UCSD-AML1 (cell line): ENCODE measurements at regions not wholly inside any gene's neighbourhood (a gene's known extent, or its start where the extent isn't known, plus 50 kb on each side); places are given as distances from the start of the nearest gene placed in this dataset.

Experiments
- DNase-seq: peaks from one replicate; lab custom pipeline; 2025; ENCODE audit not compliant: unreplicated experiment; lab: John Stamatoyannopoulos, UW

DNA sequence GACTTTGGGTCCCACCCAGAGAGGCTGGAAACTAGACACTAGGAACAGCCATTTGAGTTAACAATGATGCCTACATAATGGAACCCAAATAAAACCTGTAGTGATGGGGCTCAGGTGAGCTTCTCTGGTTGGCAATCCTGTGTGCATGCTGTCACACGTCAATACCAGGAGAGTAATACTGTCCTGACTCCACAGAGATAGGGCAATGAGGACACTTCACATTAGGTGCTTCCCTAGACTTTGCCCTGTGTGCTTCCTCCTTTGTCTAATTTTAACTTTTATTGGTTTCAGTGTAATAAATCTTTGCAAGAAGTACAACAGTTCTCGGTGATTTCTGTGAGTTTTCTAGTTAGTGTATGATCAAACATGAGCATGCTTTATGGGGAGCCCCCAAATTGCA lies 281.8 kb upstream of the ARRDC4 start:
- DNase-seq = no peak

GRCh38 chr15:97679106-97679688 lies 281.3 kb upstream of the ARRDC4 start:
- no peak for DNase-seq

- no peak for DNase-seq
These were observed 279.8 kb upstream of the ARRDC4 start for GRCh38 chr15:97680606-97681220.

DNA sequence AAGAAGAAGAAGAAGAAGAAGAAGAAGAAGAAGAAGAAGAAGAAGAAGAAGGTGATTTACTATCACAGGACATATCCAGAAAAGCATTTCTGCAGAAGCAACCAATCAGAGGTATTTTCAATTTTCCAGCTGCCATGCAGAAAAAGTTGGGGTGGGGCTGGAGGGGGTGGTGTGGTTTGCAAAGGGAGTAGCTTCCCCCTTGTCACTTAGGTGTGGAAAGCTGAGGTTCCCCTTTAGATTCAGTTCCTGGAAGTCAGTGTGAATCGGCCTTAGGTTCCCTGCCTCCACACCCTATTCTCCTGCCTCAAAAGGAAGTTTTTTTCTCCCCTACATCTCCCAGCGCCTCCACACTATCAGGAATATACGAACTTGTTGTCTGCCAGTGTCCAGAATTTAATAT lies 276.7 kb upstream of the ARRDC4 start:
- peak; percentile 35 for DNase-seq

- peak; percentile 46 for DNase-seq
These were observed 276.3 kb upstream of the ARRDC4 start for GRCh38 chr15:97684249-97684648.

DNA sequence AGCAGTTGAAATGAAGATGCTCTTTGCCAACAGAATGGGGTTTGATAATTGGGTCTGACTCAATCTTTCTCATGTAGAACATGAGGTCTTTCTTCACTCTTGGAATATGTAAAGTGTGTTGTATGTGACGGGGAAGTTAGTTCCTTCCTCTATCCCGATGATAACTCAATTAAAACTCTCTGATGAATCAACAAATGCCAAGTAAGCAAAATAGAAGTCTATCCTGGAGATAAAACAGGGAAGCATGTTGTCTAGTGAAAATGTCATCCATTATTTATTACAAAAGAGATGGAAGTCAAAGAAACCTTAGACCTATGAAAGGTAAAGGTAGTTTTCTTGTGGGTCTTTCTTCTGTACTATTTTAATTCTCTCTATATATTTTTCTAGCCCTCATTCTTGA lies 274.2 kb upstream of the ARRDC4 start:
- DNase-seq = no peak

DNA sequence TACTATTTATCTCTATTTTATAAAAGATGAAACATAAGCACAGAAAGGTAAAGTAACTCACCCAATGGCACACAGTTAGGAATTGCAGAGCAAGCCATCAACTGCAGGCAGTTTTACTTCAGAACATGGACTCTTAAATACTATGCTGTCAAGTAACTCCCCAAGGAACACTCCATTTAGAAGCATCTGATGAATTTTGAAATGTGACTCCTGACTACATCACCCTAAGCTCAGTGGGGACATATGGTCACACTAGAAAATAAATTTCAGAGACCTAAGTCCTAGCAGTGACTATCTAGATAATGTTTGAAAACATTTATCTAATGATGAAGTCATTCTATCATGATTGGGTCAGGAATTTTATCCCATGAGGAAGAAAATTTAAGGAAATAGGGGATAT lies 272.8 kb upstream of the ARRDC4 start:
- no peak for DNase-seq

- no peak for DNase-seq
These were observed 272.3 kb upstream of the ARRDC4 start for GRCh38 chr15:97688177-97688576.

DNA sequence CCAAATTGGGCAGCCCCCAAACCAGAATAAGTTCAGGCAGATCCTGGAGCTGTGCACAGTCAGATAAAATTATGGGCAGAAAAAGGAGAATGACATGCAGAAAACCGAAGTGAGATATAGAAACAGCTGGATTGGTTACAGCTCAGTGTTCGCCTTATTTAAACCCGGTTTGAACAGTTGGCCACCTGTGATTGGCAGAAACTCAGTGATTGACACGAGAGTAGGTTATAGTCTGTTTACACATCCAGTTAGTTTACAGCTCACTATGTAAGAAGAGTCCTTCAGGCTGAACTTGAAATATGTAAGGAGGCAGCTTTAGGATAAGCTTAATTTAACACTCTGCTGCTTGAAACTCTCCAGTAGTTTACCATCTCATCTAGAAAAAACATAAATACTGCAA lies 271.6 kb upstream of the ARRDC4 start:
- DNase-seq = no peak

GRCh38 chr15:97691078-97691477 lies 269.4 kb upstream of the ARRDC4 start:
- DNase-seq = no peak

DNA sequence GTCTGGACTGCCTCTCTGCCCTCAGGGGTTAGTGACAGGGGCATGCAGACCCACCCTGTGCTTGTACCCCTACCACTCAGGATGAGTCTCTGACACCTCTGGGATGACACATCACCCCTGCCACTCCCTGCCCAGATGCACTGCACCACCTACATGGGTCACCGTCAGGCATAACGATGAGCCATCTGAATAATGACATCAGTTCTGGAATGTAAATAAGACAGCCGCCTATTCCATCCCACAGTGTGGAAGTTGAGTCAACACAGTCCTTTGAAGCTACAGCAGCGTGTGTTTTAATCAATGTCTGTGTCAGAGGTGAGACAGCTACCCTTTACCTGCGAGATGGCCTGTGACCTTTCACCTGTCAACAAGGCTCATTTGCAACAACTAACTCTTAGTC lies 268.7 kb upstream of the ARRDC4 start:
- no peak for DNase-seq

- DNase-seq = no peak
These were observed 268.0 kb upstream of the ARRDC4 start for GRCh38 chr15:97692301-97693015.

- no peak for DNase-seq
These were observed 266.0 kb upstream of the ARRDC4 start for GRCh38 chr15:97694456-97694855.

DNA sequence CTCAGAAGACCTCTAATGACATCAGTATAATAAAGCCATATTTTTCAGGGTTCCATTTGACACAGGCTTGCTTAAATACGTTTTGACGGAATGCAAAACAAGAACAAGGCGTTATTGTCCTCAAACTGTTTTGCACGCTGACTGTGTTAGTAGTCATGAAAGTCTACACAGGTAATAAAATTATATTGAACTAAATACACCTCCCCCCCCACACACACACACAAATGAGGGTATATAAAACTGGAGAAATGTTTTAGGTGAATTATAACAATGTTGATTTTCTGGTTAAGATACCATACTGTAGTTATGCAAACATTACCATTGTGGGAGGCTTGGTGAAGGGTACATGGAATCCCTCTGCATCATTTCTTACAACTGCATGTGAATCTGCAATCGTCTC lies 257.1 kb upstream of the ARRDC4 start:
- no peak for DNase-seq

GRCh38 chr15:97706059-97706458 lies 254.4 kb upstream of the ARRDC4 start:
- DNase-seq = no peak

GRCh38 chr15:97708252-97708651 lies 252.3 kb upstream of the ARRDC4 start:
- DNase-seq = no peak

DNA sequence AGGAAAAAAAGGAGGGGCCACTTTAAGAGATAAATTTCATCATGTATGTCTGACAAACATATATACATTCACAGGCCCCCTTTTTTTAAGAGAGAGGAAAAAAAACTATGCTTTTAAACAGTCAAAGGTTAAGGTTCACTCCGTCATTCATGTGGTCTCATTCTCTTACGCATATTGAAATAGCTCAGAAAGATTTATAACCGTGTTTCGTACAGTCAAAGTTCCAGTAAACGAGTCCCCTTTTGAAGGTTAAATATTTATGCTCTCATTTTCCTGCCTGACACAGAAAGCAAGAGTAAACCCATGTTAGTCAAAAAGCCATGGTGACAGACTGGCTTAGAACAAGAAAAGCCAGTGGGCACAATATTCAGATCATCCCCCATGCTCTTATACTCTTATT lies 248.0 kb upstream of the ARRDC4 start:
- DNase-seq = no peak

GRCh38 chr15:97717806-97718205 lies 242.7 kb upstream of the ARRDC4 start:
- DNase-seq = no peak

DNA sequence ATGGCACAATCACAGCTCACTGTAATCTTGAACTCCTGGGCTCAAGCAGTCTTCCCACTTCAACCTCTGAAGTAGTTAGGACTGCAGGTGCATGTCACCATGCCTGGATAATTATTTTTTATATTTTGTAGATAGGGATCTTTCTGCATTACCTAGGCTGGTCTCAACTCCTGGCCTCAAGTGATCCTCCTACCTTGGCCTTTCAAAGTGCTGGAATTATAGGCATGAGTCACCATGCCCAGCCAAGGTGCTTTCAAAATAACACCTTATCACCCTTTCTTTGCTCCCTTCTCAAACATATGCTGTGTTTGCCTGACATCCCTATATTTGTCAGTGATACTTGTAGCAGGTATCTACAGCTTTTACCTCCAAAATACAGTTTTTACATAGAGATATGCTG lies 242.0 kb upstream of the ARRDC4 start:
- DNase-seq = no peak

DNA sequence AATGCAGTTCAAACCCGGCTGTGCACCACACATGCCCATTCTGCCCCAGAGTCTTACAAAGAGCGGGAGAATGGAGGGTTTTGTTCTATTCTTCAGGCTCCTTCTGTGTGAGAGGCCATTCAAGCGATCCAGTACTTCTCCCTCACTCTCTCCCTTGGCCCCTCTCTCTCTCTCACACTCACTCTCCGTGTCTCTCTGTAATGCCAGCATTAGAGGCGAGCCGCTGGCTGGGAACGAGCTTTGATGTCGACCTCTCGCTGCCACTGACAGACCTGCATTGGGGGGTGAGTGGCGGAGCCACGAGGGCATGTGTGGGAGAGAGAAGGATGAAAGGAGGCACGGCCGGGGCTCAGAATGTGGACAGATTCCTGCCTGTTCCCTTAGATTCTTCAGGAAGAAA lies 231.7 kb upstream of the ARRDC4 start:
- DNase-seq = no peak

DNA sequence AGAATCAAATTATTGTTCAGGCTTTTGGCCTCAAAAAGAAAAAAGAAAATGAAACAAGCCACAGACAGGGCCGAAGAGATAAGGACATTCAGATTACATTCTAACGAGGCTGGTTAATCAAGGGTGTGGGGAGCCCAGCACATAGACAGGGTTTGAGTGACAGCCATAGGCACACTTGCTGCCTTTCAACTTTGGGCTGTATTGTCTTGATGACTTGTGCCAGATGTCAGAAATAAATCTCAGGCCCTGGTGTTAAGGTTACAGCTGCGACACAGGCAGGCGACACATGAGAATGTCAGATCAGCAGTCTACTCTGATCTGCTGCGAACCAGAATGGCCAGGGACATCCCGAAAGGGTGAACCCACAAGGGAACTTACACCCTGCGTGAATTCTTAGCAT lies 231.2 kb upstream of the ARRDC4 start:
- no peak for DNase-seq

DNA sequence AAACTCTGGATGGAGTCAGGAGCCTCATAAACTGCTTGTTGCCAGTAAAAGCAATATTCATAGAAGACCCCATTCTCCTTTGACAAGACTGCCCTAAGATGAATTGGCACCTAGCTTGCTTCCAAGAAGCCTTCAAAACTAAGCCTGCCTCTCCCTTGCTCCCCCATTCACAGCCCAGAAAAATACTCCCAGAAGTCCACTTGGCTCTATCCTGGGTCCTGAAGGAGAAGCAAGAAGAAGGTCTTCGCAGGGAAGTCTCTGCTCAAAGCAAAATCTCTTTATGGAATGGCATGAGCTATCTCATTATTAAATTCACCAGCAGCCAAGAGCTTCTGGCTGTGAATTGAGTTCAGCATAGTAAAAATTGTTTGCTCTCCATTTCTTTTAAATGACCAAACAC lies 230.2 kb upstream of the ARRDC4 start:
- no peak for DNase-seq

DNA sequence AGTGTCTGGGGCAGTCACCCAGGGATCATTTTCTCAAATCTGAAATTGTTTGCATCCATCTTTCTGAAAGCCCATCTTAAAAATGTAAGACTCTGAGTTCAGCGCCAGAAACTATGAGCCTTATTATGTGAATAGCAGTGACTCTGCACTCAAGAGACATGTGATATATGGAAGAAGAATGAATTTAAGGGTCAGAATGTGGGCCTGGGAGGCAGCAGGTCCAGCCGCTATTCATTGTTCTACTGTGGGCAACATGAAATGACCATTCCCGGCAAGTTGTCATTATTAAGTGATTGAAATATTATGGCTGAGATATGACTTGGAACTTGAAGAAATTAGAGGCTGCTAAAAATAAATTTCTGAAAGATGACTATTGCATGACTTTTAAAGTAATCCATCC lies 228.6 kb upstream of the ARRDC4 start:
- DNase-seq = no peak
